ENCODE measurements at regions not wholly inside any gene's neighbourhood (a gene's known extent, or its start where the extent isn't known, plus 50 kb on each side); places are given as distances from the start of the nearest gene placed in this dataset.

- TF ChIP-seq CTCF (IDR thresholded peaks at IDR 0.05; ENCODE audit: borderline replicate concordance, extremely low read depth, low read length, poor library complexity, severe bottlenecking), result no peak
- TF ChIP-seq EZH2 (IDR thresholded peaks at IDR 0.05; ENCODE audit: borderline replicate concordance, low read depth, low read length, severe bottlenecking), result no peak
These were observed 324.1 kb downstream of the BARHL2 start for GRCh38 chr1:90393025-90393424.

All from DND-41 (cell line).